ENCODE measurements at regions not wholly inside any gene's neighbourhood (a gene's known extent, or its start where the extent isn't known, plus 50 kb on each side); places are given as distances from the start of the nearest gene placed in this dataset.

GRCh38 chr15:92772626-92773244, 117.2 kb upstream of the FAM174B start:
- TF ChIP-seq CTCF (IDR thresholded peaks at IDR 0.05) (no peak), EP300 (IDR thresholded peaks at IDR 0.05) (no peak), POLR2A (IDR thresholded peaks at IDR 0.05) (no peak)
